Liver (tissue), 3 donors: ENCODE measurements at regions not wholly inside any gene's neighbourhood (a gene's known extent, or its start where the extent isn't known, plus 50 kb on each side); places are given as distances from the start of the nearest gene placed in this dataset.

Source experiments
- CTCF ChIP-seq: fragments of 150-350 bp; IDR thresholded peaks from 2 replicates; pipeline ENCODE4 v1.5.1; 2017; ENCODE audit warnings: improper control_type of control experiment, low read depth, low read length; ENCODE audit not compliant: missing input control
- EGR1 ChIP-seq, 2 donors: IDR thresholded peaks; 2 replicates each; pipeline ENCODE4 v1.6.1; 2016 to 2018; ENCODE audit warnings: antibody characterized with exemption in 2 of 2, low read depth in 2 of 2
- GABPA ChIP-seq, 2 donors: IDR thresholded peaks in 1 of 2; conservative IDR thresholded peaks in 1 of 2; 2 replicates each; pipeline ENCODE4 v1.6.1; 2016; ENCODE audit warnings: antibody characterized with exemption in 2 of 2, mild to moderate bottlenecking in 1 of 2, moderate library complexity in 1 of 2
- JUND ChIP-seq, 2 donors: IDR thresholded peaks; 2 replicates each; pipeline ENCODE4 v1.6.1; 2016; ENCODE audit warnings: antibody characterized with exemption in 2 of 2
- SP1 ChIP-seq: IDR thresholded peaks from 2 replicates; pipeline ENCODE4 v1.6.1; 2018; ENCODE audit warnings: antibody characterized with exemption, mild to moderate bottlenecking
- TAF1 ChIP-seq: conservative IDR thresholded peaks from 2 replicates; pipeline ENCODE4 v1.6.1; 2016; ENCODE audit warnings: antibody characterized with exemption, mild to moderate bottlenecking
- YY1 ChIP-seq: IDR thresholded peaks from 2 replicates; pipeline ENCODE4 v1.6.1; 2016; ENCODE audit warnings: antibody characterized with exemption, mild to moderate bottlenecking
- TF ChIP-seq, protein P1 (sequence below): IDR thresholded peaks from 2 replicates; pipeline ENCODE4 v1.6.1; 2016; ENCODE audit warnings: antibody characterized with exemption
- donor health status: healthy.
- donor health status: healthy.

GRCh38 chr21:19018529-19018928 lies 614.9 kb upstream of the TMPRSS15 start:
- no peak for TF ChIP-seq GABPA (IDR thresholded peaks at IDR 0.05 in 1 of 2, conservative IDR thresholded peaks at IDR 0.05 in 1 of 2)
- TF ChIP-seq CTCF: no peak
- TF ChIP-seq TAF1: no peak
- TF ChIP-seq EGR1 (IDR thresholded peaks at IDR 0.05; ENCODE audit: low read depth in 2 of 2): no peak
- TF ChIP-seq SP1: no peak
- no peak for TF ChIP-seq JUND (IDR thresholded peaks at IDR 0.05)
- TF ChIP-seq YY1: no peak
- TF ChIP-seq, protein P1, sequence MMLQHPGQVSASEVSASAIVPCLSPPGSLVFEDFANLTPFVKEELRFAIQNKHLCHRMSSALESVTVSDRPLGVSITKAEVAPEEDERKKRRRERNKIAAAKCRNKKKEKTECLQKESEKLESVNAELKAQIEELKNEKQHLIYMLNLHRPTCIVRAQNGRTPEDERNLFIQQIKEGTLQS: no peak
